ENCODE measurements at regions not wholly inside any gene's neighbourhood (a gene's known extent, or its start where the extent isn't known, plus 50 kb on each side); places are given as distances from the start of the nearest gene placed in this dataset.
"Not testable (repeated sequence)": the region's sequence is repeated elsewhere in the genome, so short reads cannot be mapped to it uniquely, and the experiment has no call there.

DNA sequence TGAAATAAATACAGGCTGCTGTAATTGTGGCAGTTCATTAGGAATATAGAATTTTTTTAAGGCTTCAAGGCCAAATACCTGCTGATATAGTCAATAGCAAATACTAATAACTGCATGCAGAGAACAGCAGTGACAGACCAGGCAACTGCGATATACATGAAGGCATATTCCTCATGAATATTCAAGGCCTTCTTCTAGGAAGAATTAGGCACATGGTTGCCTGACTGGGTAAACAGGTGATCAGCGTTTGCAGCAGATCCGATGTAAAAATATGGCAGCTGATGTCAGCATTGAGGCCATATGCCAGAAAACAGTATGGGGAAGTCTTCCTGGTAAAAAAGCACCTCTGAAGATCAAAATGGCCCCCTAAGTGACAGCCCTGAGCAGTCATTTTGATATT, 629.7 kb downstream of the UQCRFS1 start:
- DNase-seq: no peak

DNA sequence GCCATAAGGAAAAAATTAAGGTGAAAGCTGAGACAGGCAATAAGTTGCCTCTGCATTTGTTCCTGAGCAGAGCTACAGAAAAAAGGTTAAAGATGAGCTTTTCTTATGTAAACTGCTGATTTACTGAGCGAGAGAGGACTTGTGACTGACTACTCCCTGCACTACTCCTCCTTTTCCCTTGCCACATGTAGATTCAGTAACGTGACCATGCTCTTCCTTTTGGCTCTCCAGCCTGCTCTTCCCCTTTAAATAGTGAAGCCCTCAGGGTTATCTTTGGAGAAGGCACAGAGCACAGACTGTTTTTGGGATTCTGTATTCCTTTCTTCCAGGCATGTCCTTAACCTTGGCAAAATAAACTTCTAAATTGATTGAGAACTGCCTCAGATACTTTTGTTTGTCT, 630.2 kb downstream of the UQCRFS1 start:
- no peak for DNase-seq

DNA sequence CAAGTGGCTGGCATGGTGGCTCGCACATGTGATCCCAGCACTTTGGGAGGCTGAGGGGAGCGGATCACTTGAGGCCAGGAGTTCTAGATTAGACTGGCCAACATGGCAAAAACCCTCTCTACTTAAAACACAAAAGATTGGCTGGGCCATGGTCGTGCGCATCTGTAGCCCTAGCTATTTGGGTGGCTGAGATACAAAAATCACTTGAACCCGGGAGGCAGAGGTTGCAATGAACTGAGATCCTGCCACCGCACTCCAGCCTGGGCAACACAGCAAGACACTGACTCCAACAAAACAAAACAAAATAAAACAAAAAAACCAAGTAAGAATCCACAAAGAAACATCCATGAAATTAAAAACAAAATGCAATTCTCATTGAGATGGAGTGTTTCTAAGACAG, 630.6 kb downstream of the UQCRFS1 start:
- no peak for DNase-seq

DNA sequence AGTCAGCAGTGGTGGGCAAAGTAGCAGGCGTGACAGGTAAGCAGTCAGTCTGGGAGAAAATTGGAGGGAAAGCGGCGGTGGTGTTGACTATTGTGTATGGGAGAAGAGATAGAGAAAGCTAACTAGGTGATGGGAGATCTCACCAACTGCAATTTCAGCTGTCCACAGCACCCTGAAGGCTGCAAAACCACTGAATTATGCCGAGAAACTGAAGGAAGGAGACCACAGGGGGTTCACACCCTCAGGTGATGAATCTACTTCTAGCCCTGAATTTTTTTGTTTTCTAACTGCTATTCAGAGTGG, 631.5 kb downstream of the UQCRFS1 start:
- DNase-seq: no peak

DNA sequence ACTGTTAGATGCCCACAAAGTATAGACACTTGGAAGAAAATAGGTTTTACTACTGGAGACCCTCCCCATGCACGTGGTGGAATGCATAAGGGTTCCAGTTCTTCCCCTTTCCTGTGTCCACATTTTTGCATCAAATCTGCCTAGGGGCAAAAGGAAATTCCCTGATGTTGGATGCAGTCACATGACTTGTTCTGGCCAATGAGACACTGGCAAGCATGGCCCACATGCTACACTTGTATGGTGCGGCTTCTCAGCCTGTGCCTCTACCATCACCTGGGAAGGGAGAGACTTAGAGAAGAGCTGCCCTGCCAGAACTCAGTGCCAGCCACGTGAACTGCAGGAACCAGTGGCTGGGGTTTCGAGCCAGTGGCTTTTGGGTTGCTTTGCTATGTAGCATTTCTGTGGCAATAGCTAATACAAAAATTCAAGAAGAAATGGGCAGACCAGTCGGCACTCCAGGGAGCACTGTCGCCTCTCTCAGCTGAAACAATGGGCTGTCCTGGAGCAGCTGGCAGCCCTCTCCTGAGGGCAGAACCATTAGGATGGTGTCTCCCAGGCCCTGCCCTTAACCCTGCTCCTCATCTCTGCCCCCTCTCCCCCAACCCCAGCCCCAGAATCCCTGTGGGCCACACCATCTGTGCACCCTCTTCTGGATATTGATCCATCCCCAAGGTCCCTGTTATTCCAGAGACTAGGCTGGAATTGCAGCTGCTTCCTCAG, 634.0 kb downstream of the UQCRFS1 start:
- no peak for DNase-seq

DNA sequence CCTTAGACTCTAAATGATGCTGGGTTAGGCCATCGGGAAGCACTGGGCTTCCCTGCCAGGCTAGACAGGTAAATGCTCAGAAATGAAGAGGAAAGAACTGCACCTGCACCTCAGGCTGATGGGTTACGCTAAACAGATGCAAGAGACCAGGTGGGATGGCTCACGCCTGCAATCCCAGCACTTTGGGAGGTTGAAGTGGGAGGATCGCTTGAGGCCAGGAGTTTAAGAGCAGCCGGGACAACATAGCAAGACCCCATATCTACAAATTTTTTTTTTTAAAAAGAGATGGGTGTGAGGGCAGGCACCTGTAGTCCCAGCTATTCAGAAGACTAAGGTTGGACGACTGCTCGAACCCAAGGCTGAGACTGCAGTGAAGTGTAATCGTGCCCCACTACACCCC, 634.7 kb downstream of the UQCRFS1 start:
- no peak for DNase-seq

DNA sequence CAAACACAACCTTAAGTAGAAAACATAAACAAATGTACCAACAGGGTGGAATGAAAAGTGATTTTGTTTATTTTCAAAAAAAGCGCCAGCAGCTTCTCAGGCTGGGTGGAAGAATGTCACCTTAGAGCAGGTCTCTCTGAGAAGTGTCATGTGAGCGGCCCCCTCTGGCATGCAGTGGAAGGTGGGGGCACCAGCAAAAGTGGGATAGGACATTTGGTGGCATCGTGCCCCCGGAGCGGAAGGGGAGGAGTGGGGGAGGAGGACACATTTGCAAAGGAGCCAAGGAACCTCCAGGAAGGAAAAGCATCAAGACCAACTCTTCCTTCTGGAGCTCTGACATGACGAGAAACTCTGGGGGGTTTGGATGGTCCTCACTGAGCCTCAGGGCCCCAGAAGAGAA, 635.3 kb downstream of the UQCRFS1 start:
- no peak for DNase-seq

DNA sequence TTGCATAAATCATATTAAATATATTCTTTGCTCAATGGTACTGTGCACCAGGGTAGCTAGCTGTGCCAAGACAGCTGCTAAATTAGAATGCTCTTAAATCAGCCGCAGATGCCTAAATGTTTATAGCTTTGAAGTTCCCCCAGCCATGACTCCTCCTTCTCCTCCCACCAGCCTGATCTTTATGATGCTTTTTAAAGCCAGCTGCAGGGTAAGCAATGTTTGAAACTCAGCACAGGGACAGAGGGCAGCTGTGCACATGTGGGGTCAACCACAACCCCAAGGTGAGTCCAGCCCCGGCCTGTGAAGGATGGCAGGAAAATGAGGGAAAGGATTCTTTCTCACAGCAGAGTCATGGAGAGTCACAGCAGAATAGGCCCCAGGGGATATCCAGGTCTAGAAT, 635.7 kb downstream of the UQCRFS1 start:
- no peak for DNase-seq

DNA sequence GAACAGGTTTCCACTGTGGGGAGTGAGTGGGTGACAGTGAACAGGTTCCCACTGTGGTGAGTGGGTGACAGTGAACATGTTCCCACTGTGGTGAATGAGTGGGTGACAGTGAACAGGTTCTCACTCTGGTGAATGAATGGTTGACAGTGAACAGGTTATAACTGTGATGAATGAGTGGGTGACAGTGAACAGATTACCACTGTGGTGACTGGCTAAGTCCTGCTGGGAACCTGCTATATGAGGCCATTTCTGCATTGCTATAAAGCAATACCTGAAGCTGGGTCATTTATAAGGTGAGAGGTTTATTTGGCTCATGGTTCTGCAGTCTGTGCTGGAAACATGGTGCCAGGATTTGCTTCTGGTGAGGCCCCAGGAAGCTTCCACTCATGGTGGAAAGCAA, 637.1 kb downstream of the UQCRFS1 start:
- no peak for DNase-seq

DNA sequence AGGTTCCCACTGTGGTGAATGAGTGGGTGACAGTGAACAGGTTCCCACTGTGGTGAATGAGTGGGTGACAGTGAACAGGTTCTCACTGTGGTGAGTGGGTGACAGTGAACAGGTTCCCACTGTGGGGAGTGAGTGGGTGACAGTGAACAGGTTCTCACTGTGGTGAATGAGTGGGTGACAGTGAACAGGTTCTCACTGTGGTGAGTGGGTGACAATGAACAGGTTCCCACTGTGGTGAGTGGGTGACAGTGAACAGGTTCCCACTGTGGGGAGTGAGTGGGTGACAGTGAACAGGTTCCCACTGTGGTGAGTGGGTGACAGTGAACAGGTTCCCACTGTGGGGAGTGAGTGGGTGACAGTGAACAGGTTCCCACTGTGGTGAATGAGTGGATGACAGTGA, 637.6 kb downstream of the UQCRFS1 start:
- not testable (repeated sequence) for DNase-seq

DNA sequence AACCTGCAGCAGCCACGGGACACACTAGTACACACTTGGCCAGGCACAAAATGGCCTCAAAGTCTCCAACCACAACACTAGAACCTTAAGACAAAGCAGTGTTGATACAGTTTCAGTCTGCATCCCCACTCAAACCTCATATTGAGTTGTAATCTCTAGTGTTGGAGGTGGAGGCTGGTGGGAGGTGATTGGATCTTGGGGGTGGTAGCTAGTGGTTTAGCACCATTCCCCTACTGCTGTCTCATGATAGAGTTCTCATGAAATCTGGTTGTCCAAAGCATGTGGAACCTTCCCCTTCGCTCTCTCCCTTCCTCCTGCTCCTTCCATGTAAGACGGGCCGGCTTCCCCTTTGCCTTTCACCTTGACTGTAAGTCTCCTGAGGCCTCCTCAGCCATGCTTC, 638.7 kb downstream of the UQCRFS1 start:
- no peak for DNase-seq

DNA sequence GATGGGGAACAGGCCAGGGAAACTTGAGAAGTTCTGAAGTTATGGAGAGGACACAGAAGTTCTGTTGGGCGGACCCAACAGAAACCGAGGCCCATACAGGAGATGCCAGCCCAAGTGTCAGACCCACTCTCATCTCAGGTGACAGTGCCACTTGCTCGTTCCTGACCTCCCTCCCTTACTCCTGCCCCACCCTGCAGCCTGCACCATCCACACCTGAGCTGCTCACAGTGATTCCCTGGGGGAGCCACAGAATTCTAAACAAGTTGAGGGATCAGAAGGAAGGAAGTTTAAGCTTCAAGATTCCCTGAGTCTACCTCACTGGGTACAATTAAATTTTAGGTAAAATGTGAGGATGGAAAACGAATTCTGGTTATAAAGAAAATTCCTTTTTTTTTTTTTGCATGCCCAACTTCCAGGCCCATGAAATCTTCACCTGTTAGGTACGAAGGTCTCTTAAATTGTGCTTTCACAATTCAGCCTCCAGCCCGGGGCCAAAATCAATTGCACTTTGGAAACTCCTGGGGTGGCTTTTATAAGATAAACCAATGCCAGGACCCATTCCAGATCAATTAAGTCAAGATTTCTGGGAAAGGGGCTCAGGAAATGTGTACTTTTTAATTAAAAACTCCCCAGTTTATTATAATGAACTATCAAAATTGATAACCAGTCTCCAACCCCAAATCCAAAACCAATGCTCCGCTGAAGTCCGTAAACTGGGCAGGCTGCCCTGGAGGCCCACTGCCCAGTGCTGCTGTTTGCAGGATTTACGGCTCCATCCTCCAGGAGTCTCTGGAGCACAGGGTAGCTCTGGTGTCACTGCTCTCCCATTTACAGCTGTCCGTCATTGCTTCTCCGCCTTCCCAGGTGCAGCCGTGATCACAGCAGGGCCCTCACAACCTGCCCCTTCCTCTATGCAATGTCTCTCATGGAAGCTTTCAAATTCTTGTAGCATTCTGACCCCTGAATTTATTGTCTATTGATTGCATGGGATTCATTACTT, 643.5 kb downstream of the UQCRFS1 start:
- DNase-seq: no peak

DNA sequence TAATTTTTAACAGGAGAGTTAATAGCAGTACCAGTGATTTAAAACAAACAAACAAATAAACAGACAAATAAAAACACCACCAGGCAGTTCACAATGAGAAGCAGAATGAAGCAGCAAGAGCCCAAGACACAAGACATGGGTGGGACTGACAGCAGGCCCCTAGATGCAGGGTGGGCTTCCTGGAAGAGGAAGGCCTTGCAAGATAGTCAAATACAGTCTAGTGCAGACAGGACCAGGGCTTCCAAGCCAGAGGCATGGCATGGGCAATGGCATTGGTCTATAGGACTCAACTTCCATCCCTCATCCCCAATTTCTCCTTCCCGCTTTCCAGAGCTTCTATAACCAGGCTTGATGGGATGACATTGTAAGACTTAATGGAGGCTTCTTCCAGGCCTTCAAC, 645.1 kb downstream of the UQCRFS1 start:
- DNase-seq: no peak

DNA sequence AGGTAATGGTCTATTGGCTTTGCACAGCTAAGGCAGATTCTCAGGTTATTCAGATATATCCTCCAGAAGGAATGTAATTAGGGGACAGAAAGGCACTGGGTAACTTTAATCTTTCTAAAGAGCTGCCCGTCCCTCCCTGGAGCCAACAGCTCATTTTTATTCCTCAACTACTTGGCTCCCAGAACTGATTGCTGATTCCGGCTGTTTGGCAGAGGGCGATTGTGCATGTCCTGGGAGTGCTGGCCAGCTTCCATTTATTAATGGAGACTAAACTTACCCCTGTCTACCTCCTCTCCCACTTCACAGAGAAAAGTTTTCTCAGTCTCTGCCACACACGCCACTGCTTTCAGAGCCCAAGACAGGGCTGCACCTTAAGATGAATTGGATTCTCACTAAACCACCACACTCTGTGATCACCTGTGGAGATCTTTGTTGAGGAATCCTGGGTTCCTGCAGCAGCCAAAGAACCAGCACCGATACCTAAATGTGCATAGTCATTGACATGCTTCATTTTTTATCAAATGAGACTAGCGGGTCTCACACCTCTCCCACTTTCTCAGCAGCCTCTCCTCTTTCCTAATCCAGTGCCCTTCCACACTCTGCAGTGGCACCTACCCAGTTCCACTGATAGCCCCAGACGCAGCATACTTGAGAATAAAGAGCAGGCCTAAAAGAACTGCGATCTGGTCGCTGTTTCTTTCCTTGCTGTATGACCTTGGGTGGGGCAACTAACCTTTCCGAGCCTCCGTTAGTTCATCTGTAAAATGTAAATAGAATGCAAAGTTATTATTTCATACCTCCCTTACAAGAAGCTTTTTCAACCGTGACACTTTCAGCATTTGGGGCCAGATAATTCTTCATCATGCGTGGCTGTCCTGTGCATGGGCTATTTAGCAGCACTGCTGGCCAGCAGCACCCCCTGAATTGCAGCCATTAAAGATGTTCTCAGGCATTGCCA, 648.7 kb downstream of the UQCRFS1 start:
- no peak for DNase-seq

DNA sequence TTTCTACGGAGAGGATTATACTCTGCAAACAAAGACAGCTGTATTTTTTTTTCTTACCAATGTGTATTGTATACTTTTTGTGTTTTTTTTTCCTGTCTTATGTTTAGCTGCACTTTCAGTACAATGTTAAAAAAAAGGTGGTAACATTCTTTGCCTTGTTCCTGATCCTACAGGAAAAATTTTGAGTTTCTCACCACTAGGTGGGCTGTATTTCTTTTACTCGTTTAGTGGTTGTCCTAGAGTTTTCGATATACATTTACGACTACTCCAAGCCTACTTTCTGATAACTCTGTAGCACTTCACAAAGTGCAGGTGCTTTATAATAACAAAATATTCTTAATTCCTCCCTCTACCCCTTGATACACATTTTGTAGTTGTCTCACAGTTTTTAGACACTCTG, 652.2 kb downstream of the UQCRFS1 start:
- no peak for DNase-seq

DNA sequence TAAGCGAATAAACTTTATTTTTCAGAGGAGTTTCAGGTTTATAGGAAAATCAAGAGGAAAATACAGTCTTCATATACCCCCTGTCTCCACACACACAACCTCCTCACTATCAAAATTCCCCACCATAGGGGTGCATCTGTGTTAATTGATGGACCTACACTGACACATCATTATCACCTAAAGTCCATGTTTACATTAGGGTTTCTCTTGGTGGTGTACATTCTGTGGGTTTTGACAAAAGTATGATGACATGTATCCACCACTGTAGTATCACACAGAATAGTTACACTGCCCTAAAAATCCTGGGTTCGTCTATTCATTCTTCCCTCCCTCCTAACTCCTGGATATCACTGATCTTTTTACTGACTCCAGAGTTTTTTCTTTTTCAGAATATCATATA, 654.2 kb downstream of the UQCRFS1 start:
- DNase-seq: no peak

DNA sequence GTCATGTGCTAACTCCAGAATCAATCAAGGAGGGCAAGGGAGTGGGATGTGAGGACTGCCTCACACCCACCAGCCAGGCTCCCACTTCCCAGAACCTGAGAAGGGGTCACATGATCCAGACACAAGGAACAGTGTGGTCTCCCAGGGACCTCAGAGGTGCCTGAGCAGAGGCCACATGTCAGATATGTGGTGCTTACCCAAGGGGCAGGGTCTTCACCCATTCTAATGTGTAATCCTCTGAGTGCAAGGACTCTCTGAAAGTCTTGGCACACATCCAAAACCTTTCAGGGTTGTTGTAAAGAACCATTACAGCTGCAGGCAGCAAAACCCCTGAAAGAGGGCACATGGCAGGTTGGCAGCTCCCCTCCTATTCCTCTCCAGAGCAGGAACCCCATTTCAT, 656.6 kb downstream of the UQCRFS1 start:
- DNase-seq: no peak

DNA sequence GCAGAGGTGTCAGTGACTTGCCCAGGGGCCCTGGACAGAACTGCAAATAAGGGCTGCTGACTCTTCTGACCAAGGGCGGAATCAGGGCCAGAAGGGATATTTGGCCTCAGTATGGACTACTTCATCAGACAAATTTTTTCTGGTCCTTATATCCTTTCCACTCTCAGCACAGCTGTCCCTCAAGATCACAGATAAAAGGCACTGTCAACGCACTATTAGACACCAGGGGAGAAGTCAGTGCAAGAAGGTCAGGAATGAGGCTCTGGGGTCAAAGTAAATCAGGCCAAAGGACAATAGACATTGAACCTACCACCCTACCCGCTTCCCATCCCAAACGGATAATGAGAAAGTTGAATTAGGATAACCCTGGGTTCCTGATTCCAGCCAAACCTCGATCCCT, 657.6 kb downstream of the UQCRFS1 start:
- no peak for DNase-seq

DNA sequence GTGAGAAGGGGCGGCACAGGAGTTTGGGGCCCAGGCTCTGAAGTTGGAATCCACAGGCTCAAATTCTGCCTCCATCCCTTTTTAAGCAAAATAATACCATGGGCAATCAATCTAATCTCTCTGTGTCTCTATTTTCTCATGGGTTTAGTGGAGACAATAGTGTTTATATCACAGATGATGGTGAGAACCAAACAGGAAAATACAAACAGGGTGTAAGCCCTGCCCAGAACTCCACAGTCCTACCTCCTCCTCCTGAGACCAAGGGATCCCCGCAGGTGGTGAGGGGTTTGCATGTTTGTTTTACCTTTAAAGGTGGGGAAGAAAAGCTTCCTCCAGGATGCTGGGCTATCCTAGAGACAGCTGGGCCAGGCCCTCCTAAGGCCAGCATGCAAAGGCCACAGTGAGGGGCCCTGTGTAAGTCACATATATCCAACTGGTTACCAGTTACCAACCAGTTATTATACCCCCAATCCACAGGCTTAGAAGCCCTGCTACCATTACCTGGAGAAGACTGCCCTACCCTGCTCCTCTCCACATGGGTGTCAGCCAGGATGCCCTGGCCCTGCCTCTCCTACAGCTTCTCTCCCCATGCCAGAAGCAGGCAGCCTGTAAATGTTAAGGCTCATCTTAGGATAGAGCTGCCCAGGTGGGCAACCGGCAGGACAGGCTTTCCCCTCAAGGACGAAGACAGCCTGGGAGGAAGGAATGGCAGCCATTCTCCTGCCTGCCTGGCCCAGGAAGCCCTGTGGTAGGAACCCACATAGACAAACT, 658.4 kb downstream of the UQCRFS1 start:
- DNase-seq: no peak

DNA sequence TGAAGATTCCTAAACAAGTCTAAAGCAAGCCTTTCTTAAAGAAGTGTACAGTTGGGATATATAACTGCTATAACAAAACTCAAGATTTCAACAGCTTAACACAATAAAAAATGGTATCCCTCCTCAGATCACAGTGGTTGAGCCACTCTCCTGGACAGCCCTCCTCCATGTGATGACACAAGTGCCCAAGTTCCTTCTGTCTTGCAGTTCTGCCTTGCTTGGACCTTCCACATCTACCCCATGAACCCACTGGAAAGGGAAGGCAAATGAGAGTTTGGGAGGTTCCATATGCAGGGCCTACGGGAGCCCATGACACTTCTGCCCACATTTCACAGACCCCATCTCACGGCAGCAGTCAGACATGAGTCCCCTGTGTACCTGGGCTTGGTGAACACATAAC, 659.2 kb downstream of the UQCRFS1 start:
- no peak for DNase-seq

DNA sequence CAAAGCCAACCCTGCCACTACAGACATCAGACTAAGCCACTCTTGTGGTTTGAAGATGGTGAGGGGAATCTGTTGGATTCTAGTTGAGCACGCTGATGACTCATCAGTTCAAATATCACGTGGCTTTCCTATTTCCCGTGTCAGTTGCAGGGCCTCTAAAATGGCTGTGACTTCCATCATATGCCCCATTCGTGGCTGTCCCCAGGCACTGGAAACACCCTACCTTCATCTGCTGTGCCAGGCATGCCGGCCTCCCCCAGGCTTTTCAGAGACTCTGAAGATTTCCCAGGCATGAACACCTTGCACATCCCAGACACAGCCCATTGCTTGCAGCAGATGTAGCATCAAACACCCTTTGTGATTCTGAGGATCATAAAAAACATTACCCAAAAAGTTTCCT, 659.9 kb downstream of the UQCRFS1 start:
- DNase-seq: no peak

DNA sequence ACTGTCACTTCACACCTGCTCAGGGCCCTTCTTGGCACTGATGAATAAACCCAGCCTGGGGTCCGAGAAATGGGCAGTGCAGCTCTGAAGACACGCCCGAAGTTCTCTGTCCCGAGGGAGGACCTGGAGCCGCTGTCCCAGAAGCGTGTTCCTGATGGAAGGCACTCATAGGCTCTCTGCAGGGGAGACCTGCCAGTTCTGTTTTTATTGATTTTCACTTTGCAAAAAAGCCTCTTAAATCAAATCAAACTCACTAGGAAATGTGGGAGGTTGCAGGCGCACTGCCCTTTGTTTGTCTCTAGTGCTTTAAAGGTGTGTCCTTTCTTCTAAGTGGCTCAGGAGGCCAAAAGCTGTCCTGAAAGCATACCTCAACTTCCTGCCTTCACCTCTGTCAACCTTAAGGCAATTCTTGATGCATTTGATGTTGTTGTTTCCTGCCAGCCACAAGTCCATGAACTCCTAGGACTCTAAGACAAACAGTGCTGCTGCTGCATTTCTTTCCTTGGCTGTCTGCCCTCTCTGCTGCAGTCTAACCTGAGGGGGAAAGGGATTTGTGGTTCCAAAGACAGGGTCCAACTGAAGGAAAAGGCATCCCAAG, 663.2 kb downstream of the UQCRFS1 start:
- no peak for DNase-seq
